Astrocyte (in vitro differentiated cells and primary cell): ENCODE measurements at regions not wholly inside any gene's neighbourhood (a gene's known extent, or its start where the extent isn't known, plus 50 kb on each side); places are given as distances from the start of the nearest gene placed in this dataset.
A peak's percentile ranks its signal among the peaks of the same experiment; 100 is the strongest.

ENCODE experiments used
- DNase-seq: peaks from one replicate; pipeline ENCODE4 v3.0.0-alpha.2; 2010; ENCODE audit warnings: low read depth
- FAIRE-seq: peaks from 2 replicates; lab custom pipeline; 2011; peaks lifted over from hg19 to GRCh38; lab: Jason Lieb, UNC
- H2AFZ ChIP-seq: 2 replicates; pipeline ENCODE4 v1.6.0; 2012; ENCODE audit warnings: low read depth, low read length, inconsistent platforms
- H3K27ac ChIP-seq: 2 replicates; pipeline ENCODE4 v1.5.1; 2011; ENCODE audit warnings: low read depth, low read length, inconsistent platforms
- H3K27me3 ChIP-seq: 2 replicates; pipeline ENCODE4 v1.6.0; 2011; ENCODE audit warnings: low read length, inconsistent platforms; ENCODE audit not compliant: insufficient read depth
- H3K36me3 ChIP-seq: 2 replicates; pipeline ENCODE4 v1.5.1; 2011; ENCODE audit warnings: low read length, inconsistent platforms; ENCODE audit not compliant: insufficient read depth
- H3K4me1 ChIP-seq: 2 replicates; pipeline ENCODE4 v1.5.1; 2011; ENCODE audit warnings: low read length, inconsistent platforms; ENCODE audit not compliant: insufficient read depth
- H3K4me2 ChIP-seq: 2 replicates; pipeline ENCODE4 v1.6.0; 2012; ENCODE audit warnings: low read length, inconsistent platforms
- H3K4me3 ChIP-seq: 2 replicates; pipeline ENCODE4 v1.5.1; 2011; ENCODE audit warnings: low read depth, mild to moderate bottlenecking, low read length, inconsistent platforms; ENCODE audit not compliant: insufficient read depth
- H3K79me2 ChIP-seq: 2 replicates; pipeline ENCODE4 v1.6.0; 2012; ENCODE audit warnings: mild to moderate bottlenecking, low read length, inconsistent platforms; ENCODE audit not compliant: insufficient read depth
- H3K9ac ChIP-seq: 2 replicates; pipeline ENCODE4 v1.6.0; 2012; ENCODE audit warnings: mild to moderate bottlenecking, low read length, inconsistent platforms
- H3K9me3 ChIP-seq: 2 replicates; pipeline ENCODE4 v1.5.1; 2012; ENCODE audit warnings: low read depth, mild to moderate bottlenecking, low read length, inconsistent platforms; ENCODE audit not compliant: insufficient read depth
- H4K20me1 ChIP-seq: 2 replicates; pipeline ENCODE4 v1.6.0; 2012; ENCODE audit warnings: low read length, inconsistent platforms; ENCODE audit not compliant: insufficient read depth
- H3K27ac Mint-ChIP-seq: one replicate; pipeline ENCODE4 v1.8.0; 2021; ENCODE audit warnings: mild to moderate bottlenecking, mixed read lengths; ENCODE audit not compliant: unreplicated experiment
- H3K27me3 Mint-ChIP-seq: one replicate; pipeline ENCODE4 v1.8.0; 2021; ENCODE audit warnings: low read depth, mixed read lengths; ENCODE audit not compliant: unreplicated experiment
- H3K36me3 Mint-ChIP-seq: one replicate; pipeline ENCODE4 v1.8.0; 2021; ENCODE audit warnings: low read depth, mixed read lengths; ENCODE audit not compliant: unreplicated experiment
- H3K4me1 Mint-ChIP-seq: one replicate; pipeline ENCODE4 v1.8.0; 2021; ENCODE audit warnings: low read depth, mixed read lengths; ENCODE audit not compliant: unreplicated experiment
- H3K4me3 Mint-ChIP-seq: one replicate; pipeline ENCODE4 v1.8.0; 2021; ENCODE audit warnings: mild to moderate bottlenecking, moderate library complexity, mixed read lengths; ENCODE audit not compliant: unreplicated experiment
- H3K9me3 Mint-ChIP-seq: one replicate; pipeline ENCODE4 v1.8.0; 2021; ENCODE audit warnings: mild to moderate bottlenecking, mixed read lengths; ENCODE audit not compliant: unreplicated experiment
- CTCF ChIP-seq: IDR thresholded peaks from 2 replicates; pipeline ENCODE4 v1.5.1; 2011; ENCODE audit warnings: low read depth, mild to moderate bottlenecking, inconsistent platforms, low read length, moderate library complexity; ENCODE audit not compliant: insufficient read depth
- EZH2 ChIP-seq: IDR thresholded peaks from 2 replicates; pipeline ENCODE4 v1.6.1; 2012; ENCODE audit warnings: mild to moderate bottlenecking, low read length, inconsistent platforms; ENCODE audit not compliant: insufficient read depth

DNA sequence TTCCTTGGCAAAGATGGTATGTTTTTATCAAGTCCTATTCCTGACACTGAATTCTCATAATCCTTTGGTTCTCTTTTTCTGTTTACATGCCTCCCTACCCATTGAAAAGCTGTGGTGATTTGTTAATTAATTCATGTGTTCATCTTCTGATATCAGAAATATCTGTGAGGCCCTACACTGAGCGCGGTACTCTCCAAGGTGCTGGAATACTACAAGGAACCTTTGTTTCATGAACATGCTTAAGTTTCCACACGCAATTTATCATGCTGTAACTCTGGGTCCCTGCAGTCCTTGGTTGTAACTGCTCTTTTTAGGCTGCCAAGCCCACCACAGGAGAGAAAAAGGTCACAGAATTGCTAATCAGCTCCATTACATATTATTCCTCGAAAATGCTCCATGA lies 331.8 kb downstream of the FAT3 start:
- Histone ChIP-seq H3K27me3 (no peaks in the 10 kb centered on the region), H3K79me2 (no peaks in the 10 kb centered on the region), H3K4me2 (no peak overlapping the region), H3K4me3 (no peak overlapping the region), H4K20me1 (no peaks in the 10 kb centered on the region), H3K4me1 (no peaks in the 10 kb centered on the region), H3K27ac (no peak overlapping the region), H2AFZ (no peak overlapping the region), H3K9me3 (no peaks in the 10 kb centered on the region), H3K9ac (no peak overlapping the region), H3K36me3 (no peaks in the 10 kb centered on the region)
- DNase-seq (peak; percentile 31), FAIRE-seq (no peak)
- Mint-ChIP-seq H3K36me3 (no peaks in the 10 kb centered on the region), H3K27ac (no peak overlapping the region), H3K9me3 (no peaks in the 10 kb centered on the region), H3K4me3 (no peak overlapping the region), H3K27me3 (no peaks in the 10 kb centered on the region), H3K4me1 (peaks cover 14% of the 10 kb centered on the region)
- TF ChIP-seq CTCF (no peak), EZH2 (no peak)

- no peak overlapping the region for H3K27ac ChIP-seq
- peaks cover 14% of the 10 kb centered on the region for H3K4me1 Mint-ChIP-seq
- no peak overlapping the region for H3K4me3 Mint-ChIP-seq
- H3K4me1 ChIP-seq, result no peaks in the 10 kb centered on the region
- no peaks in the 10 kb centered on the region for H3K79me2 ChIP-seq
- FAIRE-seq (no peak), DNase-seq (no peak)
- H3K27ac Mint-ChIP-seq, result no peak overlapping the region
- H3K27me3 ChIP-seq, result no peaks in the 10 kb centered on the region
- no peaks in the 10 kb centered on the region for H3K9me3 ChIP-seq
- no peaks in the 10 kb centered on the region for H3K27me3 Mint-ChIP-seq
- H3K9me3 Mint-ChIP-seq, result no peaks in the 10 kb centered on the region
- H2AFZ ChIP-seq, result no peak overlapping the region
- H3K36me3 Mint-ChIP-seq, result no peaks in the 10 kb centered on the region
- H3K9ac ChIP-seq, result no peak overlapping the region
- TF ChIP-seq EZH2 (no peak), CTCF (no peak)
- H3K4me3 ChIP-seq, result no peak overlapping the region
- H3K36me3 ChIP-seq, result no peaks in the 10 kb centered on the region
- no peaks in the 10 kb centered on the region for H4K20me1 ChIP-seq
- H3K4me2 ChIP-seq, result no peak overlapping the region
These were observed 333.3 kb downstream of the FAT3 start for GRCh38 chr11:92557879-92558278.

DNA sequence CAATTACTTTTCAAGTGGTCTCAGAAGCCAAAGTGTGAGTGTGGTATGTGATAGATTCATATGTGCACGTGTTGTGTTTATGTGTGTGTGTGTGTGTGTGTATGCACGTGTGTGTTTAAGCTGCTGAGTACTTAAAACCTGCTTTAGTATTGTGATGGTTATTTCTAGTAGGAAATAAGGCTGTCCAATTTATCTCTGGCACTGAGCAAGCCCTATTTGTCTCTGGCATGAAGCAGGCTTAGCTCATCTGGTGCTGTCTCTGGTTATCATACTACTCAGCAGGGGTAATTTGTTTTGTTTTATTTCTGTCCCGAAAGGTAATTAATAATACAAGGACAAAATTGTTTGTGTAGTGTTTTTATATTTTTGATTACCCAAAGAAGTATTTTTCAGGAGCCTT lies 333.7 kb downstream of the FAT3 start:
- H3K27ac ChIP-seq, result no peak overlapping the region
- Mint-ChIP-seq H3K27ac (no peak overlapping the region), H3K4me1 (peaks cover 14% of the 10 kb centered on the region), H3K27me3 (no peaks in the 10 kb centered on the region), H3K4me3 (no peak overlapping the region), H3K9me3 (no peaks in the 10 kb centered on the region), H3K36me3 (no peaks in the 10 kb centered on the region)
- DNase-seq, result peak; percentile 7
- no peaks in the 10 kb centered on the region for H3K36me3 ChIP-seq
- no peak for TF ChIP-seq CTCF
- H3K4me2 ChIP-seq, result no peak overlapping the region
- H3K4me3 ChIP-seq, result no peak overlapping the region
- H3K9ac ChIP-seq, result no peak overlapping the region
- H3K9me3 ChIP-seq, result no peaks in the 10 kb centered on the region
- no peaks in the 10 kb centered on the region for H3K27me3 ChIP-seq
- no peaks in the 10 kb centered on the region for H3K4me1 ChIP-seq
- H4K20me1 ChIP-seq, result no peaks in the 10 kb centered on the region
- H2AFZ ChIP-seq, result no peak overlapping the region
- FAIRE-seq, result no peak
- no peaks in the 10 kb centered on the region for H3K79me2 ChIP-seq
